Caco-2 (cell line): ENCODE measurements at regions not wholly inside any gene's neighbourhood (a gene's known extent, or its start where the extent isn't known, plus 50 kb on each side); places are given as distances from the start of the nearest gene placed in this dataset.

Source experiments
- BruUV-seq: library from RNA; stranded (reverse); fragments of 400-500 nt; replicated peaks from 2 replicates; lab custom pipeline; 2021; lab: Mats Ljungman, UMichigan
- CTCF ChIA-PET: fragments of 300-600 bp; sonication (Branson Sonifier 250); formaldehyde crosslinking; loops from one replicate; lab custom pipeline; 2022; ENCODE audit warnings: antibody characterized with exemption; lab: Charles Lee
- POLR2A ChIA-PET: fragments of 300-600 bp; sonication (Branson Sonifier 250); formaldehyde crosslinking; loops from one replicate; lab custom pipeline; 2022; ENCODE audit warnings: antibody characterized with exemption; lab: Charles Lee
- DNase-seq, 2 experiments: peaks; one replicate each; pipeline versions ENCODE4 v3.0.0 to v3.0.0-alpha.2; 2020 to 2022
- H3K27me3 ChIP-seq: replicated peaks from 2 replicates; pipeline ENCODE4 v1.6.0; 2011; ENCODE audit warnings: low read length; ENCODE audit not compliant: control insufficient read depth, insufficient read depth
- H3K36me3 ChIP-seq: 2 replicates; pipeline ENCODE4 v1.5.1; 2011; ENCODE audit warnings: low read length; ENCODE audit not compliant: control insufficient read depth, insufficient read depth
- H3K4me1 ChIP-seq: fragments of 250-450 bp; sonication (Bioruptor Pico); 2 replicates; pipeline ENCODE4 v1.5.1; 2020; ENCODE audit warnings: mild to moderate bottlenecking
- H3K4me3 ChIP-seq: 2 replicates; pipeline ENCODE4 v1.5.1; 2011; ENCODE audit warnings: low read depth, mild to moderate bottlenecking, control low read depth, low read length
- H3K9me3 ChIP-seq: fragments of 250-450 bp; sonication (Bioruptor Pico); 2 replicates; pipeline ENCODE4 v1.5.1; 2020; ENCODE audit warnings: mild to moderate bottlenecking, moderate library complexity
- H3K27ac Mint-ChIP-seq: one replicate; pipeline ENCODE4 v1.8.0; 2022; ENCODE audit warnings: mixed read lengths; ENCODE audit not compliant: unreplicated experiment
- H3K27me3 Mint-ChIP-seq: one replicate; pipeline ENCODE4 v1.8.0; 2022; ENCODE audit warnings: mixed read lengths; ENCODE audit not compliant: insufficient read depth, unreplicated experiment
- H3K36me3 Mint-ChIP-seq: one replicate; pipeline ENCODE4 v1.8.0; 2022; ENCODE audit warnings: mild to moderate bottlenecking, mixed read lengths; ENCODE audit not compliant: insufficient read depth, unreplicated experiment
- H3K4me1 Mint-ChIP-seq: one replicate; pipeline ENCODE4 v1.8.0; 2022; ENCODE audit warnings: low read depth, mixed read lengths; ENCODE audit not compliant: unreplicated experiment
- H3K4me3 Mint-ChIP-seq: one replicate; pipeline ENCODE4 v1.8.0; 2022; ENCODE audit warnings: mild to moderate bottlenecking, moderate library complexity, mixed read lengths; ENCODE audit not compliant: unreplicated experiment
- H3K9me3 Mint-ChIP-seq: one replicate; pipeline ENCODE4 v1.8.0; 2022; ENCODE audit warnings: mixed read lengths; ENCODE audit not compliant: unreplicated experiment
- CTCF ChIP-seq, 2 experiments: fragments of 200-600 bp in 1 of 2; IDR thresholded peaks; 1 replicate in 1 of 2; 2 replicates in 1 of 2; pipeline versions ENCODE4 v1.5.1 to v1.8.0; 2011 to 2022; ENCODE audit warnings: antibody characterized with exemption in 1 of 2, control low read depth in 1 of 2, inconsistent platforms in 1 of 2, low read depth in 1 of 2, low read length in 1 of 2, mild to moderate bottlenecking in 1 of 2, moderate library complexity in 1 of 2; ENCODE audit not compliant: insufficient read depth in 1 of 2, severe bottlenecking in 1 of 2, unreplicated experiment in 1 of 2
- intact Hi-C: fragments of 100-400 bp; cut with micrococcal nuclease; formaldehyde crosslinking; loops from one replicate; pipeline ENCODE4 v1.10.0; 2022; ENCODE audit not compliant: unreplicated experiment

- Histone ChIP-seq H3K4me1 (no peaks in the 10 kb centered on the region), H3K36me3 (no peaks in the 10 kb centered on the region), H3K27me3 (no peaks in the 10 kb centered on the region), H3K9me3 (no peaks in the 10 kb centered on the region), H3K4me3 (no peak overlapping the region)
- no peak for DNase-seq
- Mint-ChIP-seq H3K4me1 (no peaks in the 10 kb centered on the region), H3K4me3 (no peak overlapping the region), H3K36me3 (no peaks in the 10 kb centered on the region), H3K27ac (no peak overlapping the region), H3K27me3 (peaks cover 15% of the 10 kb centered on the region), H3K9me3 (peaks cover 8% of the 10 kb centered on the region)
- intact Hi-C loops: no loop called here
- POLR2A ChIA-PET: no interaction called here
- CTCF ChIA-PET: no interaction called here
- no peak for TF ChIP-seq CTCF (IDR thresholded peaks at IDR 0.05; ENCODE audit: insufficient read depth in 1 of 2, low read depth in 1 of 2, low read length in 1 of 2, severe bottlenecking in 1 of 2, unreplicated experiment in 1 of 2)
- no TSS peak for BruUV-seq
Observed at GRCh38 chr2:216572582-216573578, 60.3 kb upstream of the IGFBP2 start.

- H3K4me3 ChIP-seq: no peak overlapping the region
- Mint-ChIP-seq H3K4me1 (no peaks in the 10 kb centered on the region), H3K27ac (no peak overlapping the region), H3K9me3 (peaks cover 8% of the 10 kb centered on the region), H3K36me3 (no peaks in the 10 kb centered on the region), H3K27me3 (peaks cover 13% of the 10 kb centered on the region), H3K4me3 (no peak overlapping the region)
- CTCF ChIA-PET: no interaction called here
- no peaks in the 10 kb centered on the region for H3K9me3 ChIP-seq
- H3K36me3 ChIP-seq: no peaks in the 10 kb centered on the region
- DNase-seq: no peak
- no peaks in the 10 kb centered on the region for H3K4me1 ChIP-seq
- intact Hi-C loops: no loop called here
- TF ChIP-seq CTCF (IDR thresholded peaks at IDR 0.05; ENCODE audit: insufficient read depth in 1 of 2, low read depth in 1 of 2, low read length in 1 of 2, severe bottlenecking in 1 of 2, unreplicated experiment in 1 of 2): no peak
- POLR2A ChIA-PET: no interaction called here
- H3K27me3 ChIP-seq: no peaks in the 10 kb centered on the region
- BruUV-seq: no TSS peak
Observed at GRCh38 chr2:216574046-216574445, 59.2 kb upstream of the IGFBP2 start.

GRCh38 chr2:216574586-216574985 lies 58.6 kb upstream of the IGFBP2 start:
- DNase-seq: no peak
- Histone ChIP-seq H3K27me3 (no peaks in the 10 kb centered on the region), H3K36me3 (no peaks in the 10 kb centered on the region), H3K4me1 (no peaks in the 10 kb centered on the region), H3K4me3 (no peak overlapping the region), H3K9me3 (no peaks in the 10 kb centered on the region)
- Mint-ChIP-seq H3K27me3 (peaks cover 11% of the 10 kb centered on the region), H3K36me3 (no peaks in the 10 kb centered on the region), H3K4me1 (no peaks in the 10 kb centered on the region), H3K27ac (no peak overlapping the region), H3K4me3 (no peak overlapping the region), H3K9me3 (peaks cover 8% of the 10 kb centered on the region)
- no peak for TF ChIP-seq CTCF (IDR thresholded peaks at IDR 0.05; ENCODE audit: insufficient read depth in 1 of 2, low read depth in 1 of 2, low read length in 1 of 2, severe bottlenecking in 1 of 2, unreplicated experiment in 1 of 2)
- no TSS peak for BruUV-seq
- POLR2A ChIA-PET: no interaction called here
- CTCF ChIA-PET: no interaction called here
- intact Hi-C loops: no loop called here
